Upper lobe of right lung (tissue), 1 donor: ENCODE measurements at regions not wholly inside any gene's neighbourhood (a gene's known extent, or its start where the extent isn't known, plus 50 kb on each side); places are given as distances from the start of the nearest gene placed in this dataset.

ENCODE experiments used
- ATAC-seq: fragments of 200-7000 bp; cut with Tn5 transposase; one replicate; pipeline ENCODE4 v1.9.1; 2020; ENCODE audit warnings: mild to moderate bottlenecking, moderate library complexity
- DNase-seq: peaks from one replicate; pipeline ENCODE4 v3.0.0-alpha.2; 2020
- H3K27ac ChIP-seq: fragments of 200-600 bp; one replicate; pipeline ENCODE4 v1.8.0; 2022
- H3K27me3 ChIP-seq: fragments of 200-600 bp; one replicate; pipeline ENCODE4 v1.8.0; 2022; ENCODE audit warnings: mild to moderate bottlenecking
- H3K36me3 ChIP-seq: fragments of 200-600 bp; one replicate; pipeline ENCODE4 v1.8.0; 2022
- H3K4me1 ChIP-seq: fragments of 200-600 bp; one replicate; pipeline ENCODE4 v1.8.0; 2022
- H3K4me3 ChIP-seq: fragments of 200-600 bp; one replicate; pipeline ENCODE4 v1.8.0; 2022; ENCODE audit warnings: mild to moderate bottlenecking
- H3K9me3 ChIP-seq: fragments of 200-600 bp; one replicate; pipeline ENCODE4 v1.8.0; 2022
- CTCF ChIP-seq: fragments of 200-600 bp; IDR thresholded peaks from one replicate; pipeline ENCODE4 v1.8.0; 2022; ENCODE audit warnings: antibody characterized with exemption
- intact Hi-C: fragments of 100-400 bp; cut with DNase I; formaldehyde crosslinking; loops from one replicate; pipeline ENCODE4 v1.11.0; 2022
- donor health status: DM: no; HTN: yes; CAD: no; lungs with severe emphysema.

GRCh38 chr13:19267746-19268145 is 86.1 kb upstream of the TUBA3C start:
- no peaks in the 10 kb centered on the region for H3K27me3 ChIP-seq
- intact Hi-C loops = no loop called here
- TF ChIP-seq CTCF = no peak
- H3K4me3 ChIP-seq = no peak overlapping the region
- ATAC-seq = no peak
- H3K4me1 ChIP-seq = no peaks in the 10 kb centered on the region
- no peaks in the 10 kb centered on the region for H3K36me3 ChIP-seq
- no peak for DNase-seq
- no peak overlapping the region for H3K27ac ChIP-seq
- H3K9me3 ChIP-seq = no peaks in the 10 kb centered on the region

- no peak overlapping the region for H3K4me3 ChIP-seq
- no peak for ATAC-seq
- H3K27ac ChIP-seq = no peak overlapping the region
- H3K27me3 ChIP-seq = no peaks in the 10 kb centered on the region
- H3K36me3 ChIP-seq = no peaks in the 10 kb centered on the region
- intact Hi-C loops = no loop called here
- no peak for TF ChIP-seq CTCF
- H3K4me1 ChIP-seq = no peaks in the 10 kb centered on the region
- no peak for DNase-seq
- H3K9me3 ChIP-seq = no peaks in the 10 kb centered on the region
Observed at GRCh38 chr13:19266979-19267378, 85.4 kb upstream of the TUBA3C start.

GRCh38 chr13:19264711-19265110 is 83.1 kb upstream of the TUBA3C start:
- no peak for TF ChIP-seq CTCF
- intact Hi-C loops = no loop called here
- no peak for ATAC-seq
- DNase-seq = no peak
- H3K27me3 ChIP-seq = no peaks in the 10 kb centered on the region
- H3K4me1 ChIP-seq = no peaks in the 10 kb centered on the region
- H3K9me3 ChIP-seq = no peaks in the 10 kb centered on the region
- no peak overlapping the region for H3K27ac ChIP-seq
- no peaks in the 10 kb centered on the region for H3K36me3 ChIP-seq
- no peak overlapping the region for H3K4me3 ChIP-seq

GRCh38 chr13:19252381-19252780 is 70.8 kb upstream of the TUBA3C start:
- Histone ChIP-seq H3K4me1 (no peaks in the 10 kb centered on the region), H3K36me3 (no peaks in the 10 kb centered on the region), H3K4me3 (no peak overlapping the region), H3K27ac (no peak overlapping the region), H3K9me3 (no peaks in the 10 kb centered on the region), H3K27me3 (no peaks in the 10 kb centered on the region)
- intact Hi-C loops = no loop called here
- ATAC-seq (no peak), DNase-seq (no peak)
- TF ChIP-seq CTCF = no peak

- Histone ChIP-seq H3K36me3 (no peaks in the 10 kb centered on the region), H3K9me3 (no peaks in the 10 kb centered on the region), H3K27me3 (no peaks in the 10 kb centered on the region), H3K27ac (no peak overlapping the region), H3K4me3 (no peak overlapping the region), H3K4me1 (no peaks in the 10 kb centered on the region)
- ATAC-seq = no peak
- intact Hi-C loops = no loop called here
- TF ChIP-seq CTCF = no peak
- DNase-seq = no peak
Observed at GRCh38 chr13:19239114-19239860, 57.7 kb upstream of the TUBA3C start.
